Stimulated activated CD4-positive, alpha-beta T cell treated with anti-CD3 and anti-CD28 coated beads, Interleukin-12 subunit alpha, Interleukin-12 subunit beta, amount 100 ng/mL, for 24 hours (primary cell): ENCODE measurements at regions not wholly inside any gene's neighbourhood (a gene's known extent, or its start where the extent isn't known, plus 50 kb on each side); places are given as distances from the start of the nearest gene placed in this dataset.

Source experiments
- DNase-seq, 2 experiments: peaks; one replicate each; pipeline ENCODE4 v3.0.0-alpha.2; 2020; ENCODE audit warnings: low read depth in 2 of 2

GRCh38 chr2:120440521-120441350 is 94.8 kb downstream of the INHBB start:
- DNase-seq: no peak

GRCh38 chr2:120441351-120441700 is 95.4 kb downstream of the INHBB start:
- DNase-seq: no peak

- DNase-seq: no peak
These were observed 96.0 kb downstream of the INHBB start for GRCh38 chr2:120441744-120442471.

- DNase-seq: no peak
These were observed 96.6 kb downstream of the INHBB start for GRCh38 chr2:120442541-120442922.

GRCh38 chr2:120442923-120443571 is 97.1 kb downstream of the INHBB start:
- peak in 1 of 2 experiments; percentile 14 for DNase-seq

- DNase-seq: no peak
These were observed 98.0 kb downstream of the INHBB start for GRCh38 chr2:120443946-120444345.

GRCh38 chr2:120444691-120445240 is 98.8 kb downstream of the INHBB start:
- DNase-seq: no peak

- DNase-seq: no peak
These were observed 99.7 kb downstream of the INHBB start for GRCh38 chr2:120445449-120446143.

GRCh38 chr2:120446236-120447126 is 100.5 kb downstream of the INHBB start:
- DNase-seq: no peak

- no peak for DNase-seq
These were observed 101.3 kb downstream of the INHBB start for GRCh38 chr2:120447127-120447785.

GRCh38 chr2:120448436-120448835 is 102.5 kb downstream of the INHBB start:
- no peak for DNase-seq

GRCh38 chr2:120448961-120449810 is 103.2 kb downstream of the INHBB start:
- no peak for DNase-seq

- DNase-seq: no peak
These were observed 104.4 kb downstream of the INHBB start for GRCh38 chr2:120450196-120450820.

GRCh38 chr2:120451334-120451733 is 105.4 kb downstream of the INHBB start:
- DNase-seq: no peak

GRCh38 chr2:120452131-120452530 is 106.2 kb downstream of the INHBB start:
- DNase-seq: no peak

GRCh38 chr2:120452945-120453634 is 107.2 kb downstream of the INHBB start:
- DNase-seq: no peak

GRCh38 chr2:120453635-120453998 is 107.7 kb downstream of the INHBB start:
- DNase-seq: no peak

- no peak for DNase-seq
These were observed 108.9 kb downstream of the INHBB start for GRCh38 chr2:120454654-120455385.
